ENCODE measurements at regions not wholly inside any gene's neighbourhood (a gene's known extent, or its start where the extent isn't known, plus 50 kb on each side); places are given as distances from the start of the nearest gene placed in this dataset.

DNA sequence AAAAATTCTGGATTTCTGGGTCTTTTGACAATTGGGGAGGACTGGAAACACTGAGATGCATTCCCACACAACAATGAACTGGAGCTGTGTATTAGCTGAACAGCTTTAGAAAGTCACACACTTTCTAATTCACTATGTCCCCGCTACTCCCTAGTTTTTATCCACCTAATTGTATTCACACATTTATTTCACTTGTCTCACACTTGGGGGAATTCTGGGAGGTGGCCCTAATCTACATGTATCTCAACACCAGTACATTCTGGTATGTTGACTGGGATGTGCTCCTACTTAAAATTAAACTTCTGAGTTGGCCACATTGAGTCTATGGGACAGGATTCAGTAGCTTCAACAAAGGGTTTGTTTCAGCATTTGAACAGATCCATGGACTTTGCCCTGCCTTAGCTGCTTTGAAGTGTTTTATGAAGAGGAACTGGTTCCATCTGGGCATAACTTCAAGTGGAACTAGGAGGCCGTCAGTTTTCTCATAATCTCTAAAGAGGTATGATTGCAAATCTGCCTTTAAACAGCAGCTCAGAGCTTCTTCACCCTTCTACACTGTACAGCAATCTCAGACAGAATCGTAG, 106.5 kb upstream of the CMC1 start (continued):
- TF ChIP-seq, protein P1, sequence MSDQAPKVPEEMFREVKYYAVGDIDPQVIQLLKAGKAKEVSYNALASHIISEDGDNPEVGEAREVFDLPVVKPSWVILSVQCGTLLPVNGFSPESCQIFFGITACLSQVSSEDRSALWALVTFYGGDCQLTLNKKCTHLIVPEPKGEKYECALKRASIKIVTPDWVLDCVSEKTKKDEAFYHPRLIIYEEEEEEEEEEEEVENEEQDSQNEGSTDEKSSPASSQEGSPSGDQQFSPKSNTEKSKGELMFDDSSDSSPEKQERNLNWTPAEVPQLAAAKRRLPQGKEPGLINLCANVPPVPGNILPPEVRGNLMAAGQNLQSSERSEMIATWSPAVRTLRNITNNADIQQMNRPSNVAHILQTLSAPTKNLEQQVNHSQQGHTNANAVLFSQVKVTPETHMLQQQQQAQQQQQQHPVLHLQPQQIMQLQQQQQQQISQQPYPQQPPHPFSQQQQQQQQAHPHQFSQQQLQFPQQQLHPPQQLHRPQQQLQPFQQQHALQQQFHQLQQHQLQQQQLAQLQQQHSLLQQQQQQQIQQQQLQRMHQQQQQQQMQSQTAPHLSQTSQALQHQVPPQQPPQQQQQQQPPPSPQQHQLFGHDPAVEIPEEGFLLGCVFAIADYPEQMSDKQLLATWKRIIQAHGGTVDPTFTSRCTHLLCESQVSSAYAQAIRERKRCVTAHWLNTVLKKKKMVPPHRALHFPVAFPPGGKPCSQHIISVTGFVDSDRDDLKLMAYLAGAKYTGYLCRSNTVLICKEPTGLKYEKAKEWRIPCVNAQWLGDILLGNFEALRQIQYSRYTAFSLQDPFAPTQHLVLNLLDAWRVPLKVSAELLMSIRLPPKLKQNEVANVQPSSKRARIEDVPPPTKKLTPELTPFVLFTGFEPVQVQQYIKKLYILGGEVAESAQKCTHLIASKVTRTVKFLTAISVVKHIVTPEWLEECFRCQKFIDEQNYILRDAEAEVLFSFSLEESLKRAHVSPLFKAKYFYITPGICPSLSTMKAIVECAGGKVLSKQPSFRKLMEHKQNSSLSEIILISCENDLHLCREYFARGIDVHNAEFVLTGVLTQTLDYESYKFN (CRISPR knock-in tag; conservative IDR thresholded peaks at IDR 0.05), result peak; percentile 75
- TF ChIP-seq, protein P2, sequence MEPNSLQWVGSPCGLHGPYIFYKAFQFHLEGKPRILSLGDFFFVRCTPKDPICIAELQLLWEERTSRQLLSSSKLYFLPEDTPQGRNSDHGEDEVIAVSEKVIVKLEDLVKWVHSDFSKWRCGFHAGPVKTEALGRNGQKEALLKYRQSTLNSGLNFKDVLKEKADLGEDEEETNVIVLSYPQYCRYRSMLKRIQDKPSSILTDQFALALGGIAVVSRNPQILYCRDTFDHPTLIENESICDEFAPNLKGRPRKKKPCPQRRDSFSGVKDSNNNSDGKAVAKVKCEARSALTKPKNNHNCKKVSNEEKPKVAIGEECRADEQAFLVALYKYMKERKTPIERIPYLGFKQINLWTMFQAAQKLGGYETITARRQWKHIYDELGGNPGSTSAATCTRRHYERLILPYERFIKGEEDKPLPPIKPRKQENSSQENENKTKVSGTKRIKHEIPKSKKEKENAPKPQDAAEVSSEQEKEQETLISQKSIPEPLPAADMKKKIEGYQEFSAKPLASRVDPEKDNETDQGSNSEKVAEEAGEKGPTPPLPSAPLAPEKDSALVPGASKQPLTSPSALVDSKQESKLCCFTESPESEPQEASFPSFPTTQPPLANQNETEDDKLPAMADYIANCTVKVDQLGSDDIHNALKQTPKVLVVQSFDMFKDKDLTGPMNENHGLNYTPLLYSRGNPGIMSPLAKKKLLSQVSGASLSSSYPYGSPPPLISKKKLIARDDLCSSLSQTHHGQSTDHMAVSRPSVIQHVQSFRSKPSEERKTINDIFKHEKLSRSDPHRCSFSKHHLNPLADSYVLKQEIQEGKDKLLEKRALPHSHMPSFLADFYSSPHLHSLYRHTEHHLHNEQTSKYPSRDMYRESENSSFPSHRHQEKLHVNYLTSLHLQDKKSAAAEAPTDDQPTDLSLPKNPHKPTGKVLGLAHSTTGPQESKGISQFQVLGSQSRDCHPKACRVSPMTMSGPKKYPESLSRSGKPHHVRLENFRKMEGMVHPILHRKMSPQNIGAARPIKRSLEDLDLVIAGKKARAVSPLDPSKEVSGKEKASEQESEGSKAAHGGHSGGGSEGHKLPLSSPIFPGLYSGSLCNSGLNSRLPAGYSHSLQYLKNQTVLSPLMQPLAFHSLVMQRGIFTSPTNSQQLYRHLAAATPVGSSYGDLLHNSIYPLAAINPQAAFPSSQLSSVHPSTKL (CRISPR knock-in tag; IDR thresholded peaks at IDR 0.05), result peak; percentile 82
- no peak for TF ChIP-seq KDM3A (CRISPR knock-in tag; IDR thresholded peaks at IDR 0.05; ENCODE audit: low read depth)
- no peak for TF ChIP-seq GTF2F1 (IDR thresholded peaks at IDR 0.05; ENCODE audit: low read length)
- TF ChIP-seq, protein P3, sequence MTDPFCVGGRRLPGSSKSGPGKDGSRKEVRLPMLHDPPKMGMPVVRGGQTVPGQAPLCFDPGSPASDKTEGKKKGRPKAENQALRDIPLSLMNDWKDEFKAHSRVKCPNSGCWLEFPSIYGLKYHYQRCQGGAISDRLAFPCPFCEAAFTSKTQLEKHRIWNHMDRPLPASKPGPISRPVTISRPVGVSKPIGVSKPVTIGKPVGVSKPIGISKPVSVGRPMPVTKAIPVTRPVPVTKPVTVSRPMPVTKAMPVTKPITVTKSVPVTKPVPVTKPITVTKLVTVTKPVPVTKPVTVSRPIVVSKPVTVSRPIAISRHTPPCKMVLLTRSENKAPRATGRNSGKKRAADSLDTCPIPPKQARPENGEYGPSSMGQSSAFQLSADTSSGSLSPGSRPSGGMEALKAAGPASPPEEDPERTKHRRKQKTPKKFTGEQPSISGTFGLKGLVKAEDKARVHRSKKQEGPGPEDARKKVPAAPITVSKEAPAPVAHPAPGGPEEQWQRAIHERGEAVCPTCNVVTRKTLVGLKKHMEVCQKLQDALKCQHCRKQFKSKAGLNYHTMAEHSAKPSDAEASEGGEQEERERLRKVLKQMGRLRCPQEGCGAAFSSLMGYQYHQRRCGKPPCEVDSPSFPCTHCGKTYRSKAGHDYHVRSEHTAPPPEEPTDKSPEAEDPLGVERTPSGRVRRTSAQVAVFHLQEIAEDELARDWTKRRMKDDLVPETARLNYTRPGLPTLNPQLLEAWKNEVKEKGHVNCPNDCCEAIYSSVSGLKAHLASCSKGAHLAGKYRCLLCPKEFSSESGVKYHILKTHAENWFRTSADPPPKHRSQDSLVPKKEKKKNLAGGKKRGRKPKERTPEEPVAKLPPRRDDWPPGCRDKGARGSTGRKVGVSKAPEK (CRISPR knock-in tag; IDR thresholded peaks at IDR 0.05; ENCODE audit: borderline replicate concordance), result no peak
- TF ChIP-seq, protein P4, sequence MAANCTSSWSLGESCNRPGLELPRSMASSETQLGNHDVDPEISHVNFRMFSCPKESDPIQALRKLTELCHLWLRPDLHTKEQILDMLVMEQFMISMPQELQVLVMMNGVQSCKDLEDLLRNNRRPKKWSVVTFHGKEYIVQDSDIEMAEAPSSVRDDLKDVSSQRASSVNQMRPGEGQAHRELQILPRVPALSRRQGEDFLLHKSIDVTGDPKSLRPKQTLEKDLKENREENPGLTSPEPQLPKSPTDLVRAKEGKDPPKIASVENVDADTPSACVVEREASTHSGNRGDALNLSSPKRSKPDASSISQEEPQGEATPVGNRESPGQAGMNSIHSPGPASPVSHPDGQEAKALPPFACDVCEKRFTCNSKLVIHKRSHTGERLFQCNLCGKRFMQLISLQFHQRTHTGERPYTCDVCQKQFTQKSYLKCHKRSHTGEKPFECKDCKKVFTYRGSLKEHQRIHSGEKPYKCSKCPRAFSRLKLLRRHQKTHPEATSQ (CRISPR knock-in tag; IDR thresholded peaks at IDR 0.05; ENCODE audit: borderline replicate concordance), result no peak
- TF ChIP-seq CREM (IDR thresholded peaks at IDR 0.05), result peak; percentile 59; the same call in 1 of the 2 replicates
- no peak for TF ChIP-seq CREM (CRISPR knock-in tag; IDR thresholded peaks at IDR 0.05)
- no peak for TF ChIP-seq NR1H2 (CRISPR knock-in tag; IDR thresholded peaks at IDR 0.05; ENCODE audit: borderline replicate concordance, low read depth)
- no peak for TF ChIP-seq POLR2AphosphoS2 (IDR thresholded peaks at IDR 0.05; ENCODE audit: low read depth, low read length)
- TF ChIP-seq FOSL1 (CRISPR knock-in tag; IDR thresholded peaks at IDR 0.05; ENCODE audit: borderline replicate concordance), result no peak
- 0 out of 2 replicates have a peak, but pooled peaks have one; percentile 31 for TF ChIP-seq ZNF335 (CRISPR knock-in tag; IDR thresholded peaks at IDR 0.05)
- TF ChIP-seq NR2F2 (IDR thresholded peaks at IDR 0.05; ENCODE audit: borderline replicate concordance, low read depth), result no peak
- TF ChIP-seq SIX4 (CRISPR knock-in tag; IDR thresholded peaks at IDR 0.05), result 0 out of 2 replicates have a peak, but pooled peaks have one; percentile 19
- TF ChIP-seq ZNF225 (CRISPR knock-in tag; IDR thresholded peaks at IDR 0.05), result no peak
- TF ChIP-seq ZNF354B (CRISPR knock-in tag; IDR thresholded peaks at IDR 0.05), result no peak
- TF ChIP-seq SALL1 (CRISPR knock-in tag; IDR thresholded peaks at IDR 0.05), result peak; percentile 31; the same call in 1 of the 2 replicates
- TF ChIP-seq SOX6 (IDR thresholded peaks at IDR 0.05), result no peak
- peak; percentile 53; the same call in 1 of the 2 replicates for TF ChIP-seq SOX6 (CRISPR knock-in tag; IDR thresholded peaks at IDR 0.05)

All from HepG2 (cell line).